HL-60 (cell line): ENCODE measurements at regions not wholly inside any gene's neighbourhood (a gene's known extent, or its start where the extent isn't known, plus 50 kb on each side); places are given as distances from the start of the nearest gene placed in this dataset.

Source experiments
- DNase-seq, 2 experiments: peaks; one replicate each; pipeline ENCODE4 v3.0.0-alpha.2; 2010 to 2020; ENCODE audit warnings: low read depth in 1 of 2, low spot score in 1 of 2
- H3K27ac ChIP-seq: fragments of 250-450 bp; sonication (Bioruptor Pico); replicated peaks from 2 replicates; pipeline ENCODE4 v1.5.1; 2020; ENCODE audit warnings: mild to moderate bottlenecking, moderate library complexity
- H3K27me3 ChIP-seq: fragments of 250-450 bp; sonication (Bioruptor Pico); 2 replicates; pipeline ENCODE4 v1.5.1; 2021; ENCODE audit warnings: mild to moderate bottlenecking, moderate library complexity; ENCODE audit not compliant: insufficient read depth, poor library complexity, severe bottlenecking
- H3K4me3 ChIP-seq: replicated peaks from 2 replicates; pipeline ENCODE4 v1.5.1; 2011; ENCODE audit warnings: mild to moderate bottlenecking, control low read depth, low read length; ENCODE audit not compliant: insufficient read depth
- CTCF ChIP-seq: IDR thresholded peaks from one replicate; pipeline ENCODE4 v1.5.1; 2011; ENCODE audit warnings: low read length, control low read depth, inconsistent platforms; ENCODE audit not compliant: insufficient read depth
- GABPA ChIP-seq: IDR thresholded peaks from 2 replicates; pipeline ENCODE4 v1.6.1; 2012; ENCODE audit warnings: low read depth
- POLR2AphosphoS5 ChIP-seq: IDR thresholded peaks from 2 replicates; pipeline ENCODE4 v1.6.1; 2012; ENCODE audit warnings: low read depth
- REST ChIP-seq: IDR thresholded peaks from 2 replicates; pipeline ENCODE4 v1.6.1; 2012; ENCODE audit warnings: low read depth; ENCODE audit not compliant: insufficient replicate concordance
- SPI1 ChIP-seq: IDR thresholded peaks from 2 replicates; pipeline ENCODE4 v1.6.1; 2012; ENCODE audit warnings: low read depth, mild to moderate bottlenecking, borderline replicate concordance

- Histone ChIP-seq H3K4me3 (no peak overlapping the region), H3K27me3 (no peaks in the 10 kb centered on the region), H3K27ac (no peak overlapping the region)
- TF ChIP-seq REST (no peak), POLR2AphosphoS5 (no peak), CTCF (no peak), GABPA (no peak), SPI1 (no peak)
- DNase-seq: no peak
Measured at GRCh38 chr2:17302281-17302680, 216.0 kb downstream of the RAD51AP2 start.

GRCh38 chr2:17301437-17301836, 216.8 kb downstream of the RAD51AP2 start:
- TF ChIP-seq CTCF: no peak
- TF ChIP-seq REST: no peak
- no peak for TF ChIP-seq POLR2AphosphoS5
- no peak for TF ChIP-seq SPI1
- TF ChIP-seq GABPA: no peak
- H3K4me3 ChIP-seq: no peak overlapping the region
- H3K27me3 ChIP-seq: no peaks in the 10 kb centered on the region
- H3K27ac ChIP-seq: no peak overlapping the region
- no peak for DNase-seq

- no peak overlapping the region for H3K27ac ChIP-seq
- no peak for TF ChIP-seq POLR2AphosphoS5
- no peak for TF ChIP-seq GABPA
- TF ChIP-seq CTCF: no peak
- TF ChIP-seq REST: no peak
- no peak for TF ChIP-seq SPI1
- no peak overlapping the region for H3K4me3 ChIP-seq
- DNase-seq: no peak
- H3K27me3 ChIP-seq: no peaks in the 10 kb centered on the region
Measured at GRCh38 chr2:17299891-17300540, 218.2 kb downstream of the RAD51AP2 start.
